ENCODE measurements at regions not wholly inside any gene's neighbourhood (a gene's known extent, or its start where the extent isn't known, plus 50 kb on each side); places are given as distances from the start of the nearest gene placed in this dataset.
A peak's percentile ranks its signal among the peaks of the same experiment; 100 is the strongest.

GRCh38 chr1:224486801-224487583 is 52.4 kb upstream of the WDR26 start:
- no peak for DNase-seq (ENCODE audit: low read depth)

GRCh38 chr1:224488806-224489499 is 54.4 kb upstream of the WDR26 start:
- DNase-seq (ENCODE audit: low read depth), result peak; percentile 53

- no peak for DNase-seq (ENCODE audit: low read depth)
These were observed 55.2 kb upstream of the WDR26 start for GRCh38 chr1:224489534-224490365.

- no peak for DNase-seq (ENCODE audit: low read depth)
These were observed 56.2 kb upstream of the WDR26 start for GRCh38 chr1:224490549-224491537.

- no peak for DNase-seq (ENCODE audit: low read depth)
These were observed 57.4 kb upstream of the WDR26 start for GRCh38 chr1:224492015-224492414.

GRCh38 chr1:224492632-224493031 is 58.0 kb upstream of the WDR26 start:
- DNase-seq (ENCODE audit: low read depth), result no peak

- DNase-seq (ENCODE audit: low read depth), result no peak
These were observed 58.7 kb upstream of the WDR26 start for GRCh38 chr1:224493269-224493668.

GRCh38 chr1:224494343-224494742 is 59.7 kb upstream of the WDR26 start:
- DNase-seq (ENCODE audit: low read depth), result no peak

GRCh38 chr1:224495866-224496265 is 61.3 kb upstream of the WDR26 start:
- no peak for DNase-seq (ENCODE audit: low read depth)

- DNase-seq (ENCODE audit: low read depth), result no peak
These were observed 62.2 kb upstream of the WDR26 start for GRCh38 chr1:224496826-224497225.

- DNase-seq (ENCODE audit: low read depth), result peak; percentile 94
These were observed 63.3 kb upstream of the WDR26 start for GRCh38 chr1:224497714-224498573.

GRCh38 chr1:224498574-224499170 is 64.1 kb upstream of the WDR26 start:
- peak; percentile 93 for DNase-seq (ENCODE audit: low read depth)

GRCh38 chr1:224499204-224499603 is 64.6 kb upstream of the WDR26 start:
- peak; percentile 59 for DNase-seq (ENCODE audit: low read depth)

- DNase-seq (ENCODE audit: low read depth), result no peak
These were observed 66.2 kb upstream of the WDR26 start for GRCh38 chr1:224500796-224501195.

- no peak for DNase-seq (ENCODE audit: low read depth)
These were observed 67.2 kb upstream of the WDR26 start for GRCh38 chr1:224501836-224502235.

- peak; percentile 63 for DNase-seq (ENCODE audit: low read depth)
These were observed 68.0 kb upstream of the WDR26 start for GRCh38 chr1:224502459-224503160.

GRCh38 chr1:224503161-224504118 is 68.8 kb upstream of the WDR26 start:
- DNase-seq (ENCODE audit: low read depth), result peak; percentile 99
